ENCODE measurements at regions not wholly inside any gene's neighbourhood (a gene's known extent, or its start where the extent isn't known, plus 50 kb on each side); places are given as distances from the start of the nearest gene placed in this dataset.

DNA sequence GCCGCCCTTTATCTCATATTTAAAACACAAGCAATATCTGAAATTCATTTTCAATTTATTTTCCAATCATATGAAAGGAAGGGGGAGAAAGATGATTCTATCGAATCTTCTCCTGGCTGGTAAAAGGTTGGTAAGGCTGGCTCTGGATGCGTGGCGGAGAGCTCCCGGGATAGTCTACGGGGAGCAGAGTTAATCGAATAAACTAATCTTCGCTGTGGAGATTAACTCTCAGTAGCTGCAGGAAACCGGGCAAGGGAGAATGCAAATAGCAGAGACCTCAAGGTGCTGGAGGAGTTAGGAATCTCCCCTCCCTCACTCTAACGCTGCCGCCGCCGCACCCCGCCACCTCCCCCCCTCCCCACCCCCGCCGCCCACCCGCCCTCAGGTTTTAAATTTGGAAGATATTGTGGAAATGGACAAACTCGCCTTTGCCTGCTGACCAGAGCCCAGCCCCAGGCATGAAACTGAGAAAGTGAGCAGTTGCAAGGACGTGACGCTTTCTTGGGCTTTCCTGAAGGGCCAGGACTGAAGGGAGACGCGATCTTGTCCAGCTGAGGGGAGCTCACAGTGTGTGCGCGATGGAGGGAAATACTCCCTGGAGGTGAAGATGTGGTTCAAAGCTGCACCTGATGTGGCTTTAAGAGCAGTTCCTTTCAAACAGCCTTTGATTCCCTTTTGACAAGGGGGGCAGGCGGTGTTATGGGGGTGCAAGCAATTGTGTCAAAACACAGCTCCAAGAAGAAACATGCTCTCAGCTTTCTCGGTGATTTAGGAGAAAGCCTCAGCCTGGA is 308.2 kb upstream of the IRX3 start (continued):
- TF ChIP-seq, protein P1, sequence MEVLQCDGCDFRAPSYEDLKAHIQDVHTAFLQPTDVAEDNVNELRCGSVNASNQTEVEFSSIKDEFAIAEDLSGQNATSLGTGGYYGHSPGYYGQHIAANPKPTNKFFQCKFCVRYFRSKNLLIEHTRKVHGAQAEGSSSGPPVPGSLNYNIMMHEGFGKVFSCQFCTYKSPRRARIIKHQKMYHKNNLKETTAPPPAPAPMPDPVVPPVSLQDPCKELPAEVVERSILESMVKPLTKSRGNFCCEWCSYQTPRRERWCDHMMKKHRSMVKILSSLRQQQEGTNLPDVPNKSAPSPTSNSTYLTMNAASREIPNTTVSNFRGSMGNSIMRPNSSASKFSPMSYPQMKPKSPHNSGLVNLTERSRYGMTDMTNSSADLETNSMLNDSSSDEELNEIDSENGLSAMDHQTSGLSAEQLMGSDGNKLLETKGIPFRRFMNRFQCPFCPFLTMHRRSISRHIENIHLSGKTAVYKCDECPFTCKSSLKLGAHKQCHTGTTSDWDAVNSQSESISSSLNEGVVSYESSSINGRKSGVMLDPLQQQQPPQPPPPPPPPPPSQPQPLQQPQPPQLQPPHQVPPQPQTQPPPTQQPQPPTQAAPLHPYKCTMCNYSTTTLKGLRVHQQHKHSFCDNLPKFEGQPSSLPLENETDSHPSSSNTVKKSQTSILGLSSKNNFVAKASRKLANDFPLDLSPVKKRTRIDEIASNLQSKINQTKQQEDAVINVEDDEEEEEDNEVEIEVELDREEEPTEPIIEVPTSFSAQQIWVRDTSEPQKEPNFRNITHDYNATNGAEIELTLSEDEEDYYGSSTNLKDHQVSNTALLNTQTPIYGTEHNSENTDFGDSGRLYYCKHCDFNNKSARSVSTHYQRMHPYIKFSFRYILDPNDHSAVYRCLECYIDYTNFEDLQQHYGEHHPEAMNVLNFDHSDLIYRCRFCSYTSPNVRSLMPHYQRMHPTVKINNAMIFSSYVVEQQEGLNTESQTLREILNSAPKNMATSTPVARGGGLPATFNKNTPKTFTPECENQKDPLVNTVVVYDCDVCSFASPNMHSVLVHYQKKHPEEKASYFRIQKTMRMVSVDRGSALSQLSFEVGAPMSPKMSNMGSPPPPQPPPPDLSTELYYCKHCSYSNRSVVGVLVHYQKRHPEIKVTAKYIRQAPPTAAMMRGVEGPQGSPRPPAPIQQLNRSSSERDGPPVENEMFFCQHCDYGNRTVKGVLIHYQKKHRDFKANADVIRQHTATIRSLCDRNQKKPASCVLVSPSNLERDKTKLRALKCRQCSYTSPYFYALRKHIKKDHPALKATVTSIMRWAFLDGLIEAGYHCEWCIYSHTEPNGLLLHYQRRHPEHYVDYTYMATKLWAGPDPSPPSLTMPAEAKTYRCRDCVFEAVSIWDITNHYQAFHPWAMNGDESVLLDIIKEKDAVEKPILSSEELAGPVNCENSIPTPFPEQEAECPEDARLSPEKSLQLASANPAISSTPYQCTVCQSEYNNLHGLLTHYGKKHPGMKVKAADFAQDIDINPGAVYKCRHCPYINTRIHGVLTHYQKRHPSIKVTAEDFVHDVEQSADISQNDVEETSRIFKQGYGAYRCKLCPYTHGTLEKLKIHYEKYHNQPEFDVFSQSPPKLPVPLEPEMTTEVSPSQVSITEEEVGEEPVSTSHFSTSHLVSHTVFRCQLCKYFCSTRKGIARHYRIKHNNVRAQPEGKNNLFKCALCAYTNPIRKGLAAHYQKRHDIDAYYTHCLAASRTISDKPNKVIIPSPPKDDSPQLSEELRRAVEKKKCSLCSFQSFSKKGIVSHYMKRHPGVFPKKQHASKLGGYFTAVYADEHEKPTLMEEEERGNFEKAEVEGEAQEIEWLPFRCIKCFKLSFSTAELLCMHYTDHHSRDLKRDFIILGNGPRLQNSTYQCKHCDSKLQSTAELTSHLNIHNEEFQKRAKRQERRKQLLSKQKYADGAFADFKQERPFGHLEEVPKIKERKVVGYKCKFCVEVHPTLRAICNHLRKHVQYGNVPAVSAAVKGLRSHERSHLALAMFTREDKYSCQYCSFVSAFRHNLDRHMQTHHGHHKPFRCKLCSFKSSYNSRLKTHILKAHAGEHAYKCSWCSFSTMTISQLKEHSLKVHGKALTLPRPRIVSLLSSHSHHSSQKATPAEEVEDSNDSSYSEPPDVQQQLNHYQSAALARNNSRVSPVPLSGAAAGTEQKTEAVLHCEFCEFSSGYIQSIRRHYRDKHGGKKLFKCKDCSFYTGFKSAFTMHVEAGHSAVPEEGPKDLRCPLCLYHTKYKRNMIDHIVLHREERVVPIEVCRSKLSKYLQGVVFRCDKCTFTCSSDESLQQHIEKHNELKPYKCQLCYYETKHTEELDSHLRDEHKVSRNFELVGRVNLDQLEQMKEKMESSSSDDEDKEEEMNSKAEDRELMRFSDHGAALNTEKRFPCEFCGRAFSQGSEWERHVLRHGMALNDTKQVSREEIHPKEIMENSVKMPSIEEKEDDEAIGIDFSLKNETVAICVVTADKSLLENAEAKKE (CRISPR knock-in tag; IDR thresholded peaks at IDR 0.05) = no peak
- no peak for TF ChIP-seq STAT1 (IDR thresholded peaks at IDR 0.05; ENCODE audit: unreplicated experiment)

DNA sequence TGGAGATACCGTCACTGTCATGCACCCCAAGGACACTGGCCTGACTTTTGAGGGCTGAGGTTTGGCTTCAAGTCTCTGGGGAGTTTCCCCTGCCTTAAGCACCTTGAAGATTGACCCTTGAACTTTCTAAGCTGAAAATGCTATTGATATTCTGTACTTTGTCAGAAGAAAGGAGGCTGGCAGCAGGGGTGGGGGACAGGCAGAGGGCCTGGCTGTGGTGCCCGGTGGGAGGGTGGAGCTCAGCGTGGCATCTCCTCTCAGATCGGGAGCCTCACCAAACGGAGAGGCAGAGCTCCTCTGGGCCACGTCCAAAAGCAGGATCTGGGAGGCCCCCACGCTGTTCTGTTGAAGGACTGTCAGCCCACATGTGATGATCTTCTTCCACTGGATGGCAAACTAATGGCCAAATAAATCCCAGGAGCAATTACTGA is 305.2 kb upstream of the IRX3 start:
- Histone ChIP-seq H3K27me3 (ENCODE audit: insufficient read depth) (peaks cover 42% of the 10 kb centered on the region), H3F3A (replicated peaks; ENCODE audit: low read depth) (no peaks in the 10 kb centered on the region), H2AFZ (no peak overlapping the region), H3K9me2 (ENCODE audit: insufficient read depth) (no peaks in the 10 kb centered on the region), H3K36me3 (ENCODE audit: insufficient read depth) (no peaks in the 10 kb centered on the region), H3K4me3 (peak overlapping the region; percentile 29), H3K4me2 (peak overlapping the region; percentile 48), H3K27ac (ENCODE audit: low read depth) (no peak overlapping the region), H3K79me2 (replicated peaks; ENCODE audit: insufficient read depth) (no peaks in the 10 kb centered on the region), H3K4me1 (ENCODE audit: insufficient read depth) (peaks cover 33% of the 10 kb centered on the region), H4K20me1 (replicated peaks; ENCODE audit: insufficient read depth) (no peaks in the 10 kb centered on the region)
- Mint-ChIP-seq H3K4me3 (peak overlapping the region; percentile 48; the same call in 2 of the 3 replicates), H3K36me3 (ENCODE audit: low read depth) (no peaks in the 10 kb centered on the region), H3K9me3 (no peaks in the 10 kb centered on the region), H3K4me1 (peaks cover 60% of the 10 kb centered on the region), H3K27me3 (ENCODE audit: insufficient read depth, low read depth, poor library complexity) (peaks cover 23% of the 10 kb centered on the region), H3K27ac (no peak overlapping the region)
- ATAC-seq (peak; percentile 79), DNase-seq (ENCODE audit: low spot score) (no peak)
- TF ChIP-seq, protein P1 (CRISPR knock-in tag; IDR thresholded peaks at IDR 0.05) = 0 out of 2 replicates have a peak, but pooled peaks have one; percentile 41
- no peak for TF ChIP-seq CREB1 (CRISPR knock-in tag; IDR thresholded peaks at IDR 0.05; ENCODE audit: low read depth)
